ENCODE measurements at regions not wholly inside any gene's neighbourhood (a gene's known extent, or its start where the extent isn't known, plus 50 kb on each side); places are given as distances from the start of the nearest gene placed in this dataset.

- no peak for TF ChIP-seq CTCF (IDR thresholded peaks at IDR 0.05; ENCODE audit: low read length)
- no peak for TF ChIP-seq EZH2 (IDR thresholded peaks at IDR 0.05; ENCODE audit: borderline replicate concordance, low read length)
Measured at GRCh38 chr1:244224487-244225430, 173.7 kb downstream of the ZBTB18 start.
